Spleen (tissue), 7 donors: ENCODE measurements at regions not wholly inside any gene's neighbourhood (a gene's known extent, or its start where the extent isn't known, plus 50 kb on each side); places are given as distances from the start of the nearest gene placed in this dataset.

Experiments used
- CTCF ChIP-seq, 11 experiments: fragments of 200-600 bp in 7 of 11; fragments of 450-650 bp in 4 of 11; sonication (generic) in 4 of 11; IDR thresholded peaks in 8 of 11; conservative IDR thresholded peaks in 3 of 11; 1 replicate in 7 of 11; 2 replicates in 4 of 11; pipeline versions ENCODE4 v1.4.0 to v1.8.0; 2016 to 2021; ENCODE audit warnings: antibody characterized with exemption in 11 of 11, inconsistent platforms in 4 of 11, mild to moderate bottlenecking in 1 of 11
- POLR2AphosphoS5 ChIP-seq, 3 donors: sonication (generic); formaldehyde crosslinking; IDR thresholded peaks; one replicate each; pipeline ENCODE4 v1.5.1; 2017; ENCODE audit warnings: antibody characterized with exemption in 3 of 3
- donor health status: DM: no; HTN: no; CAD: no; lungs with moderate emphysema.
- donor health status: DM: no; HTN: no; CAD: no.
- donor health status: DM: no; HTN: no; CAD: no.

- TF ChIP-seq CTCF (IDR thresholded peaks at IDR 0.05 in 8 of 11, conservative IDR thresholded peaks at IDR 0.05 in 3 of 11) (no peak), POLR2AphosphoS5 (IDR thresholded peaks at IDR 0.05) (no peak)
Observed at GRCh38 chr1:238710697-238711096, 675.7 kb upstream of the CHRM3 start.
